Pancreas (tissue), 10 donors: ENCODE measurements at regions not wholly inside any gene's neighbourhood (a gene's known extent, or its start where the extent isn't known, plus 50 kb on each side); places are given as distances from the start of the nearest gene placed in this dataset.

Source experiments
- ATAC-seq, 4 donors: fragments of 200-7000 bp; cut with Tn5 transposase; one replicate each; pipeline versions ENCODE4 v1.8.0 to v1.9.1; 2020; ENCODE audit warnings: mild to moderate bottlenecking in 4 of 4, moderate library complexity in 4 of 4
- DNase-seq, 6 donors: peaks; one replicate each; pipeline ENCODE4 v3.0.0-alpha.2; 2020
- FAIRE-seq: peaks from 2 replicates; lab custom pipeline; 2012; peaks lifted over from hg19 to GRCh38; lab: Jason Lieb, UNC
- H3K27ac ChIP-seq, 4 donors: fragments of 200-600 bp; sonication (generic); 1 replicate in 3 of 4; 2 replicates in 1 of 4; pipeline versions ENCODE4 v1.5.0 to v1.8.0; 2020
- H3K27me3 ChIP-seq, 4 donors: fragments of 200-600 bp; one replicate each; pipeline ENCODE4 v1.8.0; 2021
- H3K36me3 ChIP-seq, 3 donors: fragments of 200-600 bp; sonication (generic) in 1 of 3; one replicate each; pipeline versions ENCODE4 v1.5.0 to v1.8.0; 2020 to 2021
- H3K4me1 ChIP-seq, 3 donors: fragments of 200-600 bp; one replicate each; pipeline ENCODE4 v1.8.0; 2021
- H3K4me3 ChIP-seq, 4 donors: fragments of 200-600 bp; sonication (generic) in 2 of 4; one replicate each; pipeline versions ENCODE4 v1.5.0 to v1.8.0; 2020 to 2021
- H3K9me3 ChIP-seq, 4 donors: fragments of 200-600 bp; one replicate each; pipeline ENCODE4 v1.8.0; 2021
- CTCF ChIP-seq, 4 donors: fragments of 200-600 bp; sonication (generic) in 3 of 4; IDR thresholded peaks; one replicate each; pipeline versions ENCODE4 v1.5.0 to v1.8.0; 2021; ENCODE audit warnings: antibody characterized with exemption in 4 of 4
- WGBS, 2 donors: extraction: QIAGEN DNeasy Blood & Tissue Kit; methylation state at CpG; one replicate each; pipeline ENCODE4 v1.1.7; 2013; 5-methylcytosine and 5-hydroxymethylcytosine counted together
- intact Hi-C, 3 donors: fragments of 100-400 bp; cut with DNase I; formaldehyde crosslinking; loops; one replicate each; pipeline versions ENCODE4 v1.11.1 to v1.14.2; 2022
- donor health status: healthy with polysubstance abuse.
- donor health status: DM: no; HTN: no; CAD: no; lungs with moderate emphysema.
- donor health status: DM: no; HTN: no; CAD: no.
- donor health status: control.
- donor health status: control.
- donor health status: Bipolar disorder and iron deficiency.
- donor health status: DM: yes; HTN: yes; CAD: no.
- donor health status: DM: no; HTN: no; CAD: no.
- donor health status: DM: no; HTN: no; CAD: no.
- donor health status: DM: yes; HTN: yes; CAD: no.

GRCh38 chr6:166769648-166770047 lies 142.6 kb upstream of the RPS6KA2 start:
- 87 to 90% methylated on average over 7 of the region's 7 CpGs for WGBS, 2 donors
- no peak for TF ChIP-seq CTCF (IDR thresholded peaks at IDR 0.05)
- H3K36me3 ChIP-seq, result no peaks in the 10 kb centered on the region
- no peak overlapping the region for H3K27ac ChIP-seq
- ATAC-seq (no peak), FAIRE-seq (no peak), DNase-seq (no peak)
- intact Hi-C loops, result loop anchor here in 2 of 3 donors (10.0 kb wide), 3 partner anchors 215 to 375 kb away; partner anchors contain the start of gene CEP43 (in 1 of the 2)
- H3K4me3 ChIP-seq, result no peak overlapping the region
- no peaks in the 10 kb centered on the region for H3K27me3 ChIP-seq
- no peaks in the 10 kb centered on the region for H3K9me3 ChIP-seq
- H3K4me1 ChIP-seq, result no peaks in the 10 kb centered on the region

- Histone ChIP-seq H3K27ac (no peak overlapping the region), H3K27me3 (no peaks in the 10 kb centered on the region), H3K36me3 (no peaks in the 10 kb centered on the region), H3K4me1 (no peaks in the 10 kb centered on the region), H3K4me3 (no peak overlapping the region), H3K9me3 (no peaks in the 10 kb centered on the region)
- DNase-seq (no peak), FAIRE-seq (no peak), ATAC-seq (no peak)
- no peak for TF ChIP-seq CTCF (IDR thresholded peaks at IDR 0.05)
- 38 to 46% methylated on average over 8 of the region's 8 CpGs for WGBS, 2 donors
- intact Hi-C loops, result no loop called here
These were observed 141.7 kb upstream of the RPS6KA2 start for GRCh38 chr6:166768761-166769160.

- Histone ChIP-seq H3K27ac (no peak overlapping the region), H3K9me3 (no peaks in the 10 kb centered on the region), H3K36me3 (no peaks in the 10 kb centered on the region), H3K27me3 (no peaks in the 10 kb centered on the region), H3K4me3 (no peak overlapping the region), H3K4me1 (no peaks in the 10 kb centered on the region)
- ATAC-seq, result no peak
- 71 to 78% methylated on average over 16 of the region's 16 CpGs for WGBS, 2 donors
- no peak for DNase-seq
- FAIRE-seq, result no peak
- intact Hi-C loops, result no loop called here
- no peak for TF ChIP-seq CTCF (IDR thresholded peaks at IDR 0.05)
These were observed 140.2 kb upstream of the RPS6KA2 start for GRCh38 chr6:166767230-166767629.

GRCh38 chr6:166766769-166767168 lies 139.7 kb upstream of the RPS6KA2 start:
- no peaks in the 10 kb centered on the region for H3K9me3 ChIP-seq
- 64 to 77% methylated on average over 10 of the region's 10 CpGs for WGBS, 2 donors
- TF ChIP-seq CTCF (IDR thresholded peaks at IDR 0.05), result no peak
- no peak overlapping the region for H3K4me3 ChIP-seq
- DNase-seq, result no peak
- ATAC-seq, result no peak
- intact Hi-C loops, result no loop called here
- H3K36me3 ChIP-seq, result no peaks in the 10 kb centered on the region
- H3K4me1 ChIP-seq, result no peaks in the 10 kb centered on the region
- H3K27me3 ChIP-seq, result no peaks in the 10 kb centered on the region
- FAIRE-seq, result no peak
- H3K27ac ChIP-seq, result no peak overlapping the region

GRCh38 chr6:166765234-166765541 lies 138.1 kb upstream of the RPS6KA2 start:
- no peaks in the 10 kb centered on the region for H3K9me3 ChIP-seq
- no peak overlapping the region for H3K4me3 ChIP-seq
- no peak for TF ChIP-seq CTCF (IDR thresholded peaks at IDR 0.05)
- intact Hi-C loops, result no loop called here
- DNase-seq (no peak), FAIRE-seq (no peak), ATAC-seq (no peak)
- H3K4me1 ChIP-seq, result no peaks in the 10 kb centered on the region
- 86 to 94% methylated on average over 14 of the region's 14 CpGs for WGBS, 2 donors
- no peaks in the 10 kb centered on the region for H3K27me3 ChIP-seq
- no peak overlapping the region for H3K27ac ChIP-seq
- no peaks in the 10 kb centered on the region for H3K36me3 ChIP-seq
